Astrocyte (in vitro differentiated cells and primary cell): ENCODE measurements at regions not wholly inside any gene's neighbourhood (a gene's known extent, or its start where the extent isn't known, plus 50 kb on each side); places are given as distances from the start of the nearest gene placed in this dataset.

Source experiments
- DNase-seq: peaks from one replicate; pipeline ENCODE4 v3.0.0-alpha.2; 2010; ENCODE audit warnings: low read depth
- FAIRE-seq: peaks from 2 replicates; lab custom pipeline; 2011; peaks lifted over from hg19 to GRCh38; lab: Jason Lieb, UNC
- H2AFZ ChIP-seq: 2 replicates; pipeline ENCODE4 v1.6.0; 2012; ENCODE audit warnings: low read depth, low read length, inconsistent platforms
- H3K27ac ChIP-seq: 2 replicates; pipeline ENCODE4 v1.5.1; 2011; ENCODE audit warnings: low read depth, low read length, inconsistent platforms
- H3K27me3 ChIP-seq: 2 replicates; pipeline ENCODE4 v1.6.0; 2011; ENCODE audit warnings: low read length, inconsistent platforms; ENCODE audit not compliant: insufficient read depth
- H3K36me3 ChIP-seq: 2 replicates; pipeline ENCODE4 v1.5.1; 2011; ENCODE audit warnings: low read length, inconsistent platforms; ENCODE audit not compliant: insufficient read depth
- H3K4me1 ChIP-seq: 2 replicates; pipeline ENCODE4 v1.5.1; 2011; ENCODE audit warnings: low read length, inconsistent platforms; ENCODE audit not compliant: insufficient read depth
- H3K4me2 ChIP-seq: 2 replicates; pipeline ENCODE4 v1.6.0; 2012; ENCODE audit warnings: low read length, inconsistent platforms
- H3K4me3 ChIP-seq: 2 replicates; pipeline ENCODE4 v1.5.1; 2011; ENCODE audit warnings: low read depth, mild to moderate bottlenecking, low read length, inconsistent platforms; ENCODE audit not compliant: insufficient read depth
- H3K79me2 ChIP-seq: 2 replicates; pipeline ENCODE4 v1.6.0; 2012; ENCODE audit warnings: mild to moderate bottlenecking, low read length, inconsistent platforms; ENCODE audit not compliant: insufficient read depth
- H3K9ac ChIP-seq: 2 replicates; pipeline ENCODE4 v1.6.0; 2012; ENCODE audit warnings: mild to moderate bottlenecking, low read length, inconsistent platforms
- H3K9me3 ChIP-seq: 2 replicates; pipeline ENCODE4 v1.5.1; 2012; ENCODE audit warnings: low read depth, mild to moderate bottlenecking, low read length, inconsistent platforms; ENCODE audit not compliant: insufficient read depth
- H4K20me1 ChIP-seq: 2 replicates; pipeline ENCODE4 v1.6.0; 2012; ENCODE audit warnings: low read length, inconsistent platforms; ENCODE audit not compliant: insufficient read depth
- H3K27ac Mint-ChIP-seq: one replicate; pipeline ENCODE4 v1.8.0; 2021; ENCODE audit warnings: mild to moderate bottlenecking, mixed read lengths; ENCODE audit not compliant: unreplicated experiment
- H3K27me3 Mint-ChIP-seq: one replicate; pipeline ENCODE4 v1.8.0; 2021; ENCODE audit warnings: low read depth, mixed read lengths; ENCODE audit not compliant: unreplicated experiment
- H3K36me3 Mint-ChIP-seq: one replicate; pipeline ENCODE4 v1.8.0; 2021; ENCODE audit warnings: low read depth, mixed read lengths; ENCODE audit not compliant: unreplicated experiment
- H3K4me1 Mint-ChIP-seq: one replicate; pipeline ENCODE4 v1.8.0; 2021; ENCODE audit warnings: low read depth, mixed read lengths; ENCODE audit not compliant: unreplicated experiment
- H3K4me3 Mint-ChIP-seq: one replicate; pipeline ENCODE4 v1.8.0; 2021; ENCODE audit warnings: mild to moderate bottlenecking, moderate library complexity, mixed read lengths; ENCODE audit not compliant: unreplicated experiment
- H3K9me3 Mint-ChIP-seq: one replicate; pipeline ENCODE4 v1.8.0; 2021; ENCODE audit warnings: mild to moderate bottlenecking, mixed read lengths; ENCODE audit not compliant: unreplicated experiment
- EZH2 ChIP-seq: IDR thresholded peaks from 2 replicates; pipeline ENCODE4 v1.6.1; 2012; ENCODE audit warnings: mild to moderate bottlenecking, low read length, inconsistent platforms; ENCODE audit not compliant: insufficient read depth
- TF ChIP-seq, protein P1 (sequence below): IDR thresholded peaks from 2 replicates; pipeline ENCODE4 v1.5.1; 2011; ENCODE audit warnings: low read depth, mild to moderate bottlenecking, inconsistent platforms, low read length, moderate library complexity; ENCODE audit not compliant: insufficient read depth

DNA sequence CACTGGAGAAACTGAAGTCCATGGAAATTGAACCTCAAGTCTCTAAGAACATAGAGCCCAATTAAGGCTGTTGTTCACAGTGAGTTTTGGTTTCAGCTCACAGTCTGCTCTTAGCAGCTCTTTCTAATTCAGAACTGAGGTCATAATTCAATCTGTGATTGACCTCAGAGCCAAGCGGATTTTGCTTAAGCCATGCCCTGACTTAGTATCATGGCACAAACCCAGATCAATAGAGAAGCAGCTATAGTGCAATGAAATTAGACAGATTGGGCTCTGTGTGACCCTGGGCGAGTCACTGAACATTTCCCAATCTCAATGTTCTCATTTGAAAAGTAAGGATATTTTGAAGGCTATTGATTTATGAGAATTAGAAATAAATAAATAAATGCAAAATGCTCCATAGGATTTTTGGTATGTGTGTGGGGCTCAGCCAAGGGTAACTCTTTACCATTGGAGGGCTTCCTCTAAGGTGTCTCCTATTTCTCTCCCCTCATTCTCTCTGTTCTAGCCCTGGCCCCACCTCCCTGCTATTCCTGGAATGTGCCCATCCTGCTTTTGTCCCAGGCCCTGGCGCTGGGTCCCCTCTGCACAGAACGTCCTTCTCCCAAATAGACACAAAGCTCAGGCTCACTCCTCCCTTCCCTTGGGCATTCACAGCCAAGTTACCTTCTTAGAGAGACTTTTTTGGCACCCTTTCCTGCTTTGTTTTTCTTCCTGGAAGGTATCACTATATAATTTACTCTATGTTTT lies 239.6 kb downstream of the LPIN1 start:
- H3K36me3 ChIP-seq, result no peaks in the 10 kb centered on the region
- Mint-ChIP-seq H3K9me3 (peaks cover 12% of the 10 kb centered on the region), H3K4me3 (no peak overlapping the region), H3K27me3 (peaks cover 26% of the 10 kb centered on the region), H3K36me3 (no peaks in the 10 kb centered on the region), H3K27ac (no peak overlapping the region), H3K4me1 (peaks cover 3% of the 10 kb centered on the region)
- H4K20me1 ChIP-seq, result no peaks in the 10 kb centered on the region
- no peak overlapping the region for H3K9ac ChIP-seq
- DNase-seq, result no peak
- no peak overlapping the region for H3K4me2 ChIP-seq
- H2AFZ ChIP-seq, result no peak overlapping the region
- H3K79me2 ChIP-seq, result no peaks in the 10 kb centered on the region
- no peak for TF ChIP-seq EZH2
- TF ChIP-seq, protein P1, sequence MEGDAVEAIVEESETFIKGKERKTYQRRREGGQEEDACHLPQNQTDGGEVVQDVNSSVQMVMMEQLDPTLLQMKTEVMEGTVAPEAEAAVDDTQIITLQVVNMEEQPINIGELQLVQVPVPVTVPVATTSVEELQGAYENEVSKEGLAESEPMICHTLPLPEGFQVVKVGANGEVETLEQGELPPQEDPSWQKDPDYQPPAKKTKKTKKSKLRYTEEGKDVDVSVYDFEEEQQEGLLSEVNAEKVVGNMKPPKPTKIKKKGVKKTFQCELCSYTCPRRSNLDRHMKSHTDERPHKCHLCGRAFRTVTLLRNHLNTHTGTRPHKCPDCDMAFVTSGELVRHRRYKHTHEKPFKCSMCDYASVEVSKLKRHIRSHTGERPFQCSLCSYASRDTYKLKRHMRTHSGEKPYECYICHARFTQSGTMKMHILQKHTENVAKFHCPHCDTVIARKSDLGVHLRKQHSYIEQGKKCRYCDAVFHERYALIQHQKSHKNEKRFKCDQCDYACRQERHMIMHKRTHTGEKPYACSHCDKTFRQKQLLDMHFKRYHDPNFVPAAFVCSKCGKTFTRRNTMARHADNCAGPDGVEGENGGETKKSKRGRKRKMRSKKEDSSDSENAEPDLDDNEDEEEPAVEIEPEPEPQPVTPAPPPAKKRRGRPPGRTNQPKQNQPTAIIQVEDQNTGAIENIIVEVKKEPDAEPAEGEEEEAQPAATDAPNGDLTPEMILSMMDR, result no peak
- H3K27ac ChIP-seq, result no peak overlapping the region
- no peaks in the 10 kb centered on the region for H3K27me3 ChIP-seq
- H3K9me3 ChIP-seq, result no peaks in the 10 kb centered on the region
- no peak overlapping the region for H3K4me3 ChIP-seq
- H3K4me1 ChIP-seq, result no peaks in the 10 kb centered on the region
- FAIRE-seq, result no peak

- Histone ChIP-seq H3K27ac (no peak overlapping the region), H3K27me3 (no peaks in the 10 kb centered on the region), H2AFZ (no peak overlapping the region), H4K20me1 (no peaks in the 10 kb centered on the region), H3K9me3 (no peaks in the 10 kb centered on the region), H3K79me2 (no peaks in the 10 kb centered on the region), H3K9ac (no peak overlapping the region), H3K4me2 (no peak overlapping the region), H3K4me1 (no peaks in the 10 kb centered on the region), H3K36me3 (no peaks in the 10 kb centered on the region), H3K4me3 (no peak overlapping the region)
- FAIRE-seq (no peak), DNase-seq (no peak)
- Mint-ChIP-seq H3K27ac (no peak overlapping the region), H3K4me3 (no peak overlapping the region), H3K4me1 (peaks cover 3% of the 10 kb centered on the region), H3K9me3 (peaks cover 9% of the 10 kb centered on the region), H3K36me3 (no peaks in the 10 kb centered on the region), H3K27me3 (peaks cover 30% of the 10 kb centered on the region)
- no peak for TF ChIP-seq EZH2
- TF ChIP-seq, protein P1, result no peak
Observed at GRCh38 chr2:11987151-11987550, 240.7 kb downstream of the LPIN1 start.

DNA sequence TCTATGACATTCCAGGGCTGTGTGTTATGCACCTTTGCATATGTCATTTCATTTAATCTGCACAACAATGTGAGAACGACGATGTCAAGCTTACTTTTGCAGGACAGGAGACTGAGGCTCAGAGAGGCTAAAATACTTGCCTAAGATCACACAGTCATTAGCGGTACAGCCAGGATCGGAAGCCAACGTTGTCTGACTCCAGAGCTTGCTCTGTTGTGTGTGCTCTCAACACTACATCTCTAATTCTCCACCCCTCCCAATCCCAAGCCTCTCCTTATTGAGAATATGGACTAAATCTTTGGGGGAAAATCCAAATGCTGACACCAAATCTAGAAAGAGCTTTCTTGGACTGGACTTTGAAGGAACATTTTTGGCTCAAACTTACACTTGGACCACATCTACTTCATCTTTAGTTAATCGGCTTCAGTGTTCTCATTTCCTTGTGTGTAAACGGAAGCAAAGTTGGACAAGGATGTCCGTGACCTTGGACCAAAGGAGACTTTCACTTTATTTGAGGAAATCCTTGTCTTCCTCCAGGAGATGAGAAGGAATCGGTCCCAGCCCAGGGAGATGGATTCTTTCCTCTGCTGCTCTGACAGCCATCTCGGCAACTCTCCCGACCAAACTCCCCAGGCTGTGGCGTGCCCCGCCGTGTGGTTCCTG lies 242.4 kb downstream of the LPIN1 start:
- FAIRE-seq, result no peak
- H3K4me3 Mint-ChIP-seq, result no peak overlapping the region
- H3K27me3 Mint-ChIP-seq, result peaks cover 23% of the 10 kb centered on the region
- Histone ChIP-seq H3K9me3 (no peaks in the 10 kb centered on the region), H2AFZ (no peak overlapping the region), H3K36me3 (no peaks in the 10 kb centered on the region), H3K27ac (no peak overlapping the region), H3K79me2 (no peaks in the 10 kb centered on the region), H4K20me1 (no peaks in the 10 kb centered on the region), H3K9ac (no peak overlapping the region), H3K4me3 (no peak overlapping the region), H3K4me2 (no peak overlapping the region), H3K27me3 (no peaks in the 10 kb centered on the region), H3K4me1 (no peaks in the 10 kb centered on the region)
- H3K27ac Mint-ChIP-seq, result no peak overlapping the region
- no peak for DNase-seq
- H3K9me3 Mint-ChIP-seq, result peaks cover 6% of the 10 kb centered on the region
- H3K4me1 Mint-ChIP-seq, result peaks cover 3% of the 10 kb centered on the region
- no peaks in the 10 kb centered on the region for H3K36me3 Mint-ChIP-seq
- TF ChIP-seq EZH2, result no peak
- TF ChIP-seq, protein P1, result no peak
